ENCODE measurements at regions not wholly inside any gene's neighbourhood (a gene's known extent, or its start where the extent isn't known, plus 50 kb on each side); places are given as distances from the start of the nearest gene placed in this dataset.

- Histone ChIP-seq H3K79me2 (ENCODE audit: insufficient read depth, low read depth, low read length) (no peaks in the 10 kb centered on the region), H3K4me2 (ENCODE audit: low read length) (peak overlapping the region; percentile 43), H3K9me2 (ENCODE audit: insufficient read depth, low read length) (no peaks in the 10 kb centered on the region), H3K4me3 (ENCODE audit: low read depth, low read length, poor library complexity, severe bottlenecking) (peak overlapping the region; percentile 6), H4K20me1 (ENCODE audit: insufficient read depth, low read length) (no peaks in the 10 kb centered on the region), H3K9me3 (ENCODE audit: low read length) (0 out of 2 replicates have a peak, but pooled peaks cover 8% of the 10 kb centered on the region), H3K4me1 (ENCODE audit: insufficient read depth, low read length, poor library complexity, severe bottlenecking) (peaks cover 10% of the 10 kb centered on the region), H3K36me3 (ENCODE audit: insufficient read depth, low read length) (no peaks in the 10 kb centered on the region), H3K27ac (ENCODE audit: low read depth, low read length, poor library complexity, severe bottlenecking) (no peak overlapping the region), H2AFZ (ENCODE audit: low read length) (peak overlapping the region; percentile 99)
- TF ChIP-seq EZH2phosphoT487 (IDR thresholded peaks at IDR 0.05; ENCODE audit: borderline replicate concordance, low read depth, low read length): no peak
- no peak for TF ChIP-seq CTCF (conservative IDR thresholded peaks at IDR 0.05; ENCODE audit: low read length)
- BruUV-seq (replicated peaks): no TSS peak
- ChIA-PET POLR2A (interaction anchor here (0.5 to 0.6 kb wide), 2 partner anchors 346 to 439 kb away, joined by 3 read pairs; no protein-coding TSS in a partner anchor), CTCF (ENCODE audit: unreplicated experiment) (no interaction called here)
- DNase-seq (ENCODE audit: low spot score): peak; percentile 63
- intact Hi-C loops (cut with micrococcal nuclease; ENCODE audit: unreplicated experiment): no loop called here
Measured at GRCh38 chr11:69242266-69242920, 51.6 kb upstream of the MYEOV start.

GRCh38 chr11:69243496-69244200, 50.3 kb upstream of the MYEOV start:
- 0 out of 2 replicates have a peak, but pooled peaks cover 8% of the 10 kb centered on the region for H3K9me3 ChIP-seq (ENCODE audit: low read length)
- intact Hi-C loops (cut with micrococcal nuclease; ENCODE audit: unreplicated experiment): no loop called here
- ChIA-PET POLR2A (no interaction called here), CTCF (ENCODE audit: unreplicated experiment) (no interaction called here)
- H3K4me2 ChIP-seq (ENCODE audit: low read length): no peak overlapping the region
- BruUV-seq (replicated peaks): no TSS peak
- no peaks in the 10 kb centered on the region for H3K79me2 ChIP-seq (ENCODE audit: insufficient read depth, low read depth, low read length)
- H3K4me1 ChIP-seq (ENCODE audit: insufficient read depth, low read length, poor library complexity, severe bottlenecking): peaks cover 10% of the 10 kb centered on the region
- H3K9me2 ChIP-seq (ENCODE audit: insufficient read depth, low read length): no peaks in the 10 kb centered on the region
- H3K36me3 ChIP-seq (ENCODE audit: insufficient read depth, low read length): no peaks in the 10 kb centered on the region
- H4K20me1 ChIP-seq (ENCODE audit: insufficient read depth, low read length): no peaks in the 10 kb centered on the region
- TF ChIP-seq CTCF (conservative IDR thresholded peaks at IDR 0.05; ENCODE audit: low read length): no peak
- H3K4me3 ChIP-seq (ENCODE audit: low read depth, low read length, poor library complexity, severe bottlenecking): no peak overlapping the region
- DNase-seq (ENCODE audit: low spot score): no peak
- no peak overlapping the region for H2AFZ ChIP-seq (ENCODE audit: low read length)
- H3K27ac ChIP-seq (ENCODE audit: low read depth, low read length, poor library complexity, severe bottlenecking): no peak overlapping the region
